Esophagus muscularis mucosa (tissue), 3 donors: ENCODE measurements at regions not wholly inside any gene's neighbourhood (a gene's known extent, or its start where the extent isn't known, plus 50 kb on each side); places are given as distances from the start of the nearest gene placed in this dataset.

Experiments
- POLR2A ChIP-seq: fragments of 450-650 bp; IDR thresholded peaks from one replicate; pipeline ENCODE4 v1.6.1; 2017; ENCODE audit warnings: antibody characterized with exemption, moderate library complexity, mild to moderate bottlenecking, low read depth
- POLR2AphosphoS5 ChIP-seq, 2 donors: sonication (generic); formaldehyde crosslinking; IDR thresholded peaks; one replicate each; pipeline ENCODE4 v1.6.1; 2017; ENCODE audit warnings: antibody characterized with exemption in 2 of 2
- TF ChIP-seq, protein P1 (sequence below), 3 experiments: fragments of 200-600 bp in 2 of 3; fragments of 450-650 bp in 1 of 3; sonication (generic) in 2 of 3; IDR thresholded peaks; one replicate each; pipeline ENCODE4 v1.5.1; 2017 to 2019; ENCODE audit warnings: antibody characterized with exemption in 3 of 3, mild to moderate bottlenecking in 2 of 3, moderate library complexity in 1 of 3

DNA sequence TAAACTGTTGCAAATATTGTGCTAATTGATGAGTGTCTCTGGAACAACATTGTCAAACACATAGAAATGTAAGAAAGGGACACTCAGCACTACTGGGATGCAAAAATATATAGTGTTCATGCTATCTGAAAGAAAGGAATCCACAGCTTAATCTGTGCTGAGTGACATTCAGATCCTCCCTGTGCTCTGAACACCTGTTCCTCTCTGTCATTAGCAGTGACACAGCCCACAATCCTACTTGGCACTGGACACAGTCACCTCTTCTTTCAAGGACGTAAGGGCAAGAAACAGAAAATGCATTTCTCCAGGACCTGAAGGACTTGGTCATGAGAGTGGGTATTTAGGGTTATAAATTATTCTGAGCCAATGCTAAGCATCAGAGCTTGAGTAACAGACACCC, 121.4 kb upstream of the SV2C start:
- TF ChIP-seq, protein P1, sequence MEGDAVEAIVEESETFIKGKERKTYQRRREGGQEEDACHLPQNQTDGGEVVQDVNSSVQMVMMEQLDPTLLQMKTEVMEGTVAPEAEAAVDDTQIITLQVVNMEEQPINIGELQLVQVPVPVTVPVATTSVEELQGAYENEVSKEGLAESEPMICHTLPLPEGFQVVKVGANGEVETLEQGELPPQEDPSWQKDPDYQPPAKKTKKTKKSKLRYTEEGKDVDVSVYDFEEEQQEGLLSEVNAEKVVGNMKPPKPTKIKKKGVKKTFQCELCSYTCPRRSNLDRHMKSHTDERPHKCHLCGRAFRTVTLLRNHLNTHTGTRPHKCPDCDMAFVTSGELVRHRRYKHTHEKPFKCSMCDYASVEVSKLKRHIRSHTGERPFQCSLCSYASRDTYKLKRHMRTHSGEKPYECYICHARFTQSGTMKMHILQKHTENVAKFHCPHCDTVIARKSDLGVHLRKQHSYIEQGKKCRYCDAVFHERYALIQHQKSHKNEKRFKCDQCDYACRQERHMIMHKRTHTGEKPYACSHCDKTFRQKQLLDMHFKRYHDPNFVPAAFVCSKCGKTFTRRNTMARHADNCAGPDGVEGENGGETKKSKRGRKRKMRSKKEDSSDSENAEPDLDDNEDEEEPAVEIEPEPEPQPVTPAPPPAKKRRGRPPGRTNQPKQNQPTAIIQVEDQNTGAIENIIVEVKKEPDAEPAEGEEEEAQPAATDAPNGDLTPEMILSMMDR (IDR thresholded peaks at IDR 0.05), result no peak
- TF ChIP-seq POLR2AphosphoS5 (IDR thresholded peaks at IDR 0.05) (no peak), POLR2A (no peak)
